IMR-90 (cell line): ENCODE measurements at regions not wholly inside any gene's neighbourhood (a gene's known extent, or its start where the extent isn't known, plus 50 kb on each side); places are given as distances from the start of the nearest gene placed in this dataset.

Experiments used
- CEBPB ChIP-seq: IDR thresholded peaks from 2 replicates; pipeline ENCODE4 v1.6.1; 2012; ENCODE audit warnings: low read depth, low read length, improper control_type of control experiment
- CTCF ChIP-seq: conservative IDR thresholded peaks from 2 replicates; pipeline ENCODE4 v1.5.1; 2012; ENCODE audit warnings: mild to moderate bottlenecking, low read depth, low read length, improper control_type of control experiment
- MAZ ChIP-seq: IDR thresholded peaks from 2 replicates; pipeline ENCODE4 v1.6.1; 2012; ENCODE audit warnings: low read depth, mild to moderate bottlenecking, low read length, improper control_type of control experiment, moderate library complexity, borderline replicate concordance
- POLR2A ChIP-seq: IDR thresholded peaks from 2 replicates; pipeline ENCODE4 v1.6.1; 2012; ENCODE audit warnings: mild to moderate bottlenecking, low read depth, low read length
- RAD21 ChIP-seq: IDR thresholded peaks from 2 replicates; pipeline ENCODE4 v1.6.1; 2012; ENCODE audit warnings: low read length, improper control_type of control experiment
- RFX5 ChIP-seq: IDR thresholded peaks from 2 replicates; pipeline ENCODE4 v1.8.0; 2012; ENCODE audit warnings: low read depth, mild to moderate bottlenecking, low read length, moderate library complexity
- SMC3 ChIP-seq: fragments of 150-350 bp; IDR thresholded peaks from 2 replicates; pipeline ENCODE4 v1.6.1; 2016; ENCODE audit warnings: low read depth, mild to moderate bottlenecking, antibody characterized with exemption, low read length, moderate library complexity

DNA sequence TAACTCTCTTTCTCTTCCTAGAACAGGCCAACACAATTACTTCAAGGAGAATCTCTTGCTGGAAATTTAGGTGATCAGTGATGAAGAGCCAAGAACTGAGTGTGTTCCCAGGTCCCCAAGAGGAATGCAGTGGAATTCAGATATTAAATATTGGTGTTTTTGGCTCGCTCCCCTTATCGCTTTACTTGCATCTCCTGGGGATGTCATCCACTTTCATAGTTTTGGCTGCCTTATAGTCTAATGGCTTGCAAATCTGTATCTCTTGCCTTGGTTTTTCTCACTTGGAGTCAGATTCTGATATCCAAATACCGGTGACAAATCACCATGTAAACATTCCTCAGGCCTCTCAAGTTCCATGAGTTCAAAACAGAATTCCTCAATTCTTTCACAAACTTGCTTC, 151.0 kb upstream of the C1orf87 start:
- TF ChIP-seq CTCF (no peak), RAD21 (no peak), RFX5 (no peak), CEBPB (no peak), SMC3 (no peak), MAZ (no peak), POLR2A (no peak)
